ENCODE measurements at regions not wholly inside any gene's neighbourhood (a gene's known extent, or its start where the extent isn't known, plus 50 kb on each side); places are given as distances from the start of the nearest gene placed in this dataset.
"Not testable (repeated sequence)": the region's sequence is repeated elsewhere in the genome, so short reads cannot be mapped to it uniquely, and the experiment has no call there.

DNA sequence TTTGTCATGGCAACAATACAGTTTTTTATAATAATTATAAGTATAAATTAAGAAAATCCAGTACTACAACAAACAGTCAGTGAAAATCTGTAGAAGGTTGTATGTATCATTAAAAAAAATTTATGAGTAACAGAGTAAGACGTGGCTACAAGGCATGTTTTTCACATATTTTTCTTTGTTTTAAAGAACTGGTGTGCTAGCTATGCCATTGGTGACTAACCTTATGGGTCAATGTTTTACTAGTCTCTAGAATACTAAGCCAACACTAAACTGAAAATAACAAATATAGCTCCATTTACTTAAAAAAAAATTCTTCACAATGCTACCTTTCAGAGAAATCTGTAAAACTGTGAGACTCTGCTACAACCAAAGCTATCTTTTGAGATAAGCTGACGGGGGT, 261.5 kb downstream of the ADGRL2 start:
- H3K36me3 ChIP-seq, result no peaks in the 10 kb centered on the region
- no peaks in the 10 kb centered on the region for H3F3A ChIP-seq (ENCODE audit: low read depth)
- no peaks in the 10 kb centered on the region for H3K4me1 ChIP-seq
- no peak overlapping the region for H3K4me3 ChIP-seq
- no peaks in the 10 kb centered on the region for H3K27me3 ChIP-seq
- H3K36me3 Mint-ChIP-seq, result no peaks in the 10 kb centered on the region
- H3K9me3 Mint-ChIP-seq, result no peaks in the 10 kb centered on the region
- no peaks in the 10 kb centered on the region for H3K4me1 Mint-ChIP-seq
- H3K79me2 ChIP-seq (ENCODE audit: low read depth), result no peaks in the 10 kb centered on the region
- H4K20me1 ChIP-seq (ENCODE audit: low read depth), result no peaks in the 10 kb centered on the region
- H3K4me2 ChIP-seq, result no peak overlapping the region
- H3K27ac Mint-ChIP-seq, result no peak overlapping the region
- H3K4me3 Mint-ChIP-seq, result no peak overlapping the region
- H3K9me3 ChIP-seq (ENCODE audit: low read depth), result no peaks in the 10 kb centered on the region
- DNase-seq (ENCODE audit: low spot score), result no peak
- peaks cover 3% of the 10 kb centered on the region for H3K27me3 Mint-ChIP-seq (ENCODE audit: insufficient read depth, low read depth)
- H3K27ac ChIP-seq, result no peak overlapping the region
- no peak overlapping the region for H3K9ac ChIP-seq
- no peak overlapping the region for H2AFZ ChIP-seq (replicated peaks)
- no peak for TF ChIP-seq EZH2 (IDR thresholded peaks at IDR 0.05)
- TF ChIP-seq, protein P1, sequence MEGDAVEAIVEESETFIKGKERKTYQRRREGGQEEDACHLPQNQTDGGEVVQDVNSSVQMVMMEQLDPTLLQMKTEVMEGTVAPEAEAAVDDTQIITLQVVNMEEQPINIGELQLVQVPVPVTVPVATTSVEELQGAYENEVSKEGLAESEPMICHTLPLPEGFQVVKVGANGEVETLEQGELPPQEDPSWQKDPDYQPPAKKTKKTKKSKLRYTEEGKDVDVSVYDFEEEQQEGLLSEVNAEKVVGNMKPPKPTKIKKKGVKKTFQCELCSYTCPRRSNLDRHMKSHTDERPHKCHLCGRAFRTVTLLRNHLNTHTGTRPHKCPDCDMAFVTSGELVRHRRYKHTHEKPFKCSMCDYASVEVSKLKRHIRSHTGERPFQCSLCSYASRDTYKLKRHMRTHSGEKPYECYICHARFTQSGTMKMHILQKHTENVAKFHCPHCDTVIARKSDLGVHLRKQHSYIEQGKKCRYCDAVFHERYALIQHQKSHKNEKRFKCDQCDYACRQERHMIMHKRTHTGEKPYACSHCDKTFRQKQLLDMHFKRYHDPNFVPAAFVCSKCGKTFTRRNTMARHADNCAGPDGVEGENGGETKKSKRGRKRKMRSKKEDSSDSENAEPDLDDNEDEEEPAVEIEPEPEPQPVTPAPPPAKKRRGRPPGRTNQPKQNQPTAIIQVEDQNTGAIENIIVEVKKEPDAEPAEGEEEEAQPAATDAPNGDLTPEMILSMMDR (IDR thresholded peaks at IDR 0.05), result no peak
- no peak for TF ChIP-seq EZH2phosphoT487 (IDR thresholded peaks at IDR 0.05)

DNA sequence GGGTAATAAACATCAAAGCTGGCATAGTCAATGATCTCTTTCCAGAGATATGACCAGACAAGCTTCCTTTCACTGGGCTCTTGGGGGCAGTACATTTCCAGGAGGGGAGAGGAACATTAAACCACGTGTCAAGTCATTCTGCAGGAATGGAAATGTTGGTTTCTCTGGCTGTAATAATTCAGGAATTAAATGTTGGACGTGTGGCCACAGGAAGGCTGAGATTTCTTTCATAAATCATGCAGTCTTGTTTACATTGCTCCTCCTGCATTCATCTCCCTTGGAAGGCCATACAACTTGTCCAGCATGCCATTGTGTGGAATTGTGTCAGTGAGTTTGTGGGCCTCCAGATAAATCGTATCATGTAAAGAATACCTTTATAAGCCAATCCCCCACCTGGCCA, 259.2 kb downstream of the ADGRL2 start:
- Mint-ChIP-seq H3K27ac (no peak overlapping the region), H3K4me1 (no peaks in the 10 kb centered on the region), H3K9me3 (peaks cover 8% of the 10 kb centered on the region), H3K4me3 (no peak overlapping the region), H3K36me3 (no peaks in the 10 kb centered on the region), H3K27me3 (ENCODE audit: insufficient read depth, low read depth) (peaks cover 5% of the 10 kb centered on the region)
- no peaks in the 10 kb centered on the region for H3K36me3 ChIP-seq
- no peak overlapping the region for H3K4me2 ChIP-seq
- H3F3A ChIP-seq (ENCODE audit: low read depth), result no peaks in the 10 kb centered on the region
- no peaks in the 10 kb centered on the region for H3K27me3 ChIP-seq
- H2AFZ ChIP-seq (replicated peaks), result no peak overlapping the region
- no peaks in the 10 kb centered on the region for H3K4me1 ChIP-seq
- H3K9ac ChIP-seq, result no peak overlapping the region
- TF ChIP-seq EZH2phosphoT487 (IDR thresholded peaks at IDR 0.05) (no peak), EZH2 (IDR thresholded peaks at IDR 0.05) (no peak)
- TF ChIP-seq, protein P1 (IDR thresholded peaks at IDR 0.05), result no peak
- no peaks in the 10 kb centered on the region for H4K20me1 ChIP-seq (ENCODE audit: low read depth)
- no peak for DNase-seq (ENCODE audit: low spot score)
- H3K79me2 ChIP-seq (ENCODE audit: low read depth), result no peaks in the 10 kb centered on the region
- H3K9me3 ChIP-seq (ENCODE audit: low read depth), result no peaks in the 10 kb centered on the region
- no peak overlapping the region for H3K4me3 ChIP-seq
- no peak overlapping the region for H3K27ac ChIP-seq

DNA sequence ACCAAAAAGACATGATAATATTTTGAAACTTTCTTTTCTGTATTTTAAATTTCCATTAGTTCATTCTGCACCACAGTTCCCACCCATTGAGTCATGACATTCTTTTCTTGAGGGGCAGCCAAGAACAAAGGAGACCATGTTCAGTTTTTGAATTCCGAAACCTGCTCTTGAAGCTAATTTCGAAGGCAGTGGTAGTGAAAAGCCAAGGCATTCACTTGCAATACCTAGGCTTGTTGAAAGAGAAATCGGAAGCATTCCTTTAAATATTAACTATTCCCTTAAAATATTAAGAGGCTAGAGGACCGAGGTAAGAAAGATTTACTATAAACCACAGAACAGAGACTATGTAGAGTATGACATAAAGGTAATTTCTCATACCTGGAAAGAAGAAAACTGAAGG, 256.3 kb downstream of the ADGRL2 start:
- Histone ChIP-seq H3K4me1 (no peaks in the 10 kb centered on the region), H3K4me3 (no peak overlapping the region), H3K27me3 (no peaks in the 10 kb centered on the region), H4K20me1 (ENCODE audit: low read depth) (no peaks in the 10 kb centered on the region), H3K4me2 (no peak overlapping the region), H3K27ac (no peak overlapping the region), H3K9ac (no peak overlapping the region), H3F3A (ENCODE audit: low read depth) (no peaks in the 10 kb centered on the region), H2AFZ (replicated peaks) (no peak overlapping the region), H3K79me2 (ENCODE audit: low read depth) (no peaks in the 10 kb centered on the region), H3K36me3 (no peaks in the 10 kb centered on the region), H3K9me3 (ENCODE audit: low read depth) (no peaks in the 10 kb centered on the region)
- no peak for DNase-seq (ENCODE audit: low spot score)
- H3K4me3 Mint-ChIP-seq, result no peak overlapping the region
- no peaks in the 10 kb centered on the region for H3K4me1 Mint-ChIP-seq
- TF ChIP-seq EZH2phosphoT487 (IDR thresholded peaks at IDR 0.05) (no peak), EZH2 (IDR thresholded peaks at IDR 0.05) (no peak)
- TF ChIP-seq, protein P1 (IDR thresholded peaks at IDR 0.05), result no peak
- no peak overlapping the region for H3K27ac Mint-ChIP-seq
- H3K9me3 Mint-ChIP-seq, result peaks cover 11% of the 10 kb centered on the region
- no peaks in the 10 kb centered on the region for H3K36me3 Mint-ChIP-seq
- peaks cover 8% of the 10 kb centered on the region for H3K27me3 Mint-ChIP-seq (ENCODE audit: insufficient read depth, low read depth)

DNA sequence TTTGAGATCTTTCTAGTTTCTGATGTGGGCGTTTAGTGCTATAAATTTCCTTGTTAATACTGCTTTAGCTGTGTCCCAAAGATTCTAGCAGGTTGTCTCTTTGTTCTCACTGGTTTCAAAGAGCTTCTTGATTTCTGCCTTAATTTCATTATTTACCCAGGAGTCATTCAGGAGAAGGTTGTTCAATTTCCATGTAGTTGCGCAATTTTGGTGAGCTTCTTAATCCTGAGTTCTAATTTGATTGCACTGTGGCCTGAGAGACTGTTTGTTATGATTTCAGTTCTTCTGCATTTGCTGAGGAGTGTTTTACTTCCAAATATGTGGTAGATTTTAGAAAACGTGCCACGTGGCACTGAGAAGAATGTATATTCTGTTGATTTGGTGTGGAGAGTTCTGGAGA, 254.6 kb downstream of the ADGRL2 start:
- not testable (repeated sequence) for H3K4me3 ChIP-seq; H2AFZ ChIP-seq (replicated peaks); H3K79me2 ChIP-seq (ENCODE audit: low read depth); H3K27ac Mint-ChIP-seq; H3K36me3 ChIP-seq; H3K4me1 Mint-ChIP-seq; H3K4me3 Mint-ChIP-seq; H3F3A ChIP-seq (ENCODE audit: low read depth); H3K4me1 ChIP-seq; H3K27me3 Mint-ChIP-seq (ENCODE audit: insufficient read depth, low read depth); H3K27me3 ChIP-seq; H3K9me3 ChIP-seq (ENCODE audit: low read depth); H3K36me3 Mint-ChIP-seq; DNase-seq (ENCODE audit: low spot score); H3K27ac ChIP-seq; H3K4me2 ChIP-seq; H4K20me1 ChIP-seq (ENCODE audit: low read depth); H3K9ac ChIP-seq
- H3K9me3 Mint-ChIP-seq, result peaks cover 11% of the 10 kb centered on the region
